Activated naive CD8-positive, alpha-beta T cell treated with anti-CD3 and anti-CD28 coated beads for 36 hours (primary cell): ENCODE measurements at regions not wholly inside any gene's neighbourhood (a gene's known extent, or its start where the extent isn't known, plus 50 kb on each side); places are given as distances from the start of the nearest gene placed in this dataset.

Experiments
- DNase-seq: peaks from one replicate; pipeline ENCODE4 v3.0.0; 2021
- H3K27ac Mint-ChIP-seq: one replicate; pipeline ENCODE4 v1.8.0; 2022; ENCODE audit warnings: mild to moderate bottlenecking, moderate library complexity, mixed read lengths
- H3K27me3 Mint-ChIP-seq: one replicate; pipeline ENCODE4 v1.8.0; 2022; ENCODE audit warnings: mild to moderate bottlenecking, mixed read lengths
- H3K36me3 Mint-ChIP-seq: one replicate; pipeline ENCODE4 v1.8.0; 2021; ENCODE audit warnings: mild to moderate bottlenecking, mixed read lengths
- H3K4me1 Mint-ChIP-seq: one replicate; pipeline ENCODE4 v1.8.0; 2021; ENCODE audit warnings: mixed read lengths
- H3K4me3 Mint-ChIP-seq: one replicate; pipeline ENCODE4 v1.8.0; 2022; ENCODE audit warnings: mild to moderate bottlenecking, moderate library complexity, mixed read lengths
- H3K9me3 Mint-ChIP-seq: one replicate; pipeline ENCODE4 v1.8.0; 2022; ENCODE audit warnings: mixed read lengths

GRCh38 chr14:76940021-76940760, 88.3 kb downstream of the IRF2BPL start:
- H3K36me3 Mint-ChIP-seq = no peaks in the 10 kb centered on the region
- H3K27ac Mint-ChIP-seq = no peak overlapping the region
- peaks cover 4% of the 10 kb centered on the region for H3K4me1 Mint-ChIP-seq
- no peak for DNase-seq
- H3K27me3 Mint-ChIP-seq = no peaks in the 10 kb centered on the region
- H3K9me3 Mint-ChIP-seq = no peaks in the 10 kb centered on the region
- H3K4me3 Mint-ChIP-seq = no peak overlapping the region

GRCh38 chr14:76939015-76939742, 89.3 kb downstream of the IRF2BPL start:
- Mint-ChIP-seq H3K36me3 (no peaks in the 10 kb centered on the region), H3K27ac (no peak overlapping the region), H3K4me3 (no peak overlapping the region), H3K27me3 (no peaks in the 10 kb centered on the region), H3K4me1 (peaks cover 4% of the 10 kb centered on the region), H3K9me3 (no peaks in the 10 kb centered on the region)
- no peak for DNase-seq

GRCh38 chr14:76938092-76938500, 90.4 kb downstream of the IRF2BPL start:
- no peak for DNase-seq
- no peak overlapping the region for H3K27ac Mint-ChIP-seq
- peaks cover 9% of the 10 kb centered on the region for H3K4me1 Mint-ChIP-seq
- H3K27me3 Mint-ChIP-seq = no peaks in the 10 kb centered on the region
- no peak overlapping the region for H3K4me3 Mint-ChIP-seq
- no peaks in the 10 kb centered on the region for H3K36me3 Mint-ChIP-seq
- no peaks in the 10 kb centered on the region for H3K9me3 Mint-ChIP-seq

- Mint-ChIP-seq H3K27me3 (no peaks in the 10 kb centered on the region), H3K27ac (no peak overlapping the region), H3K36me3 (no peaks in the 10 kb centered on the region), H3K9me3 (no peaks in the 10 kb centered on the region), H3K4me1 (peaks cover 6% of the 10 kb centered on the region), H3K4me3 (no peak overlapping the region)
- no peak for DNase-seq
Measured at GRCh38 chr14:76937181-76938091, 91.1 kb downstream of the IRF2BPL start.

- H3K4me1 Mint-ChIP-seq = peaks cover 5% of the 10 kb centered on the region
- no peaks in the 10 kb centered on the region for H3K9me3 Mint-ChIP-seq
- no peak overlapping the region for H3K4me3 Mint-ChIP-seq
- H3K27me3 Mint-ChIP-seq = no peaks in the 10 kb centered on the region
- no peaks in the 10 kb centered on the region for H3K36me3 Mint-ChIP-seq
- no peak for DNase-seq
- peak overlapping the region; percentile 43 for H3K27ac Mint-ChIP-seq
Measured at GRCh38 chr14:76936483-76936882, 92.0 kb downstream of the IRF2BPL start.

- Mint-ChIP-seq H3K27me3 (no peaks in the 10 kb centered on the region), H3K9me3 (no peaks in the 10 kb centered on the region), H3K27ac (no peak overlapping the region), H3K4me1 (peaks cover 22% of the 10 kb centered on the region), H3K4me3 (no peak overlapping the region), H3K36me3 (no peaks in the 10 kb centered on the region)
- DNase-seq = no peak
Measured at GRCh38 chr14:76933515-76933914, 95.0 kb downstream of the IRF2BPL start.

- Mint-ChIP-seq H3K9me3 (no peaks in the 10 kb centered on the region), H3K4me1 (peaks cover 30% of the 10 kb centered on the region), H3K4me3 (no peak overlapping the region), H3K36me3 (no peaks in the 10 kb centered on the region), H3K27me3 (no peaks in the 10 kb centered on the region), H3K27ac (no peak overlapping the region)
- no peak for DNase-seq
Measured at GRCh38 chr14:76931631-76932402, 96.7 kb downstream of the IRF2BPL start.

GRCh38 chr14:76930549-76930948, 98.0 kb downstream of the IRF2BPL start:
- H3K36me3 Mint-ChIP-seq = no peaks in the 10 kb centered on the region
- H3K4me3 Mint-ChIP-seq = no peak overlapping the region
- peaks cover 41% of the 10 kb centered on the region for H3K4me1 Mint-ChIP-seq
- no peaks in the 10 kb centered on the region for H3K9me3 Mint-ChIP-seq
- H3K27me3 Mint-ChIP-seq = no peaks in the 10 kb centered on the region
- H3K27ac Mint-ChIP-seq = no peak overlapping the region
- DNase-seq = no peak

GRCh38 chr14:76929927-76930326, 98.6 kb downstream of the IRF2BPL start:
- H3K27ac Mint-ChIP-seq = peak overlapping the region; percentile 32
- H3K36me3 Mint-ChIP-seq = no peaks in the 10 kb centered on the region
- H3K9me3 Mint-ChIP-seq = no peaks in the 10 kb centered on the region
- peak overlapping the region; percentile 45 for H3K4me3 Mint-ChIP-seq
- peaks cover 45% of the 10 kb centered on the region for H3K4me1 Mint-ChIP-seq
- no peaks in the 10 kb centered on the region for H3K27me3 Mint-ChIP-seq
- peak; percentile 41 for DNase-seq

- Mint-ChIP-seq H3K4me3 (no peak overlapping the region), H3K36me3 (no peaks in the 10 kb centered on the region), H3K27ac (no peak overlapping the region), H3K27me3 (no peaks in the 10 kb centered on the region), H3K9me3 (no peaks in the 10 kb centered on the region), H3K4me1 (peaks cover 46% of the 10 kb centered on the region)
- DNase-seq = no peak
Measured at GRCh38 chr14:76927971-76928700, 100.4 kb downstream of the IRF2BPL start.

GRCh38 chr14:76926521-76927251, 100.5 kb downstream of the LRRC74A start:
- peak; percentile 61 for DNase-seq
- H3K4me1 Mint-ChIP-seq = peaks cover 55% of the 10 kb centered on the region
- H3K27me3 Mint-ChIP-seq = no peaks in the 10 kb centered on the region
- H3K9me3 Mint-ChIP-seq = no peaks in the 10 kb centered on the region
- H3K27ac Mint-ChIP-seq = no peak overlapping the region
- H3K36me3 Mint-ChIP-seq = no peaks in the 10 kb centered on the region
- peak overlapping the region; percentile 54 for H3K4me3 Mint-ChIP-seq

GRCh38 chr14:76925097-76925441, 98.9 kb downstream of the LRRC74A start:
- Mint-ChIP-seq H3K27ac (no peak overlapping the region), H3K36me3 (no peaks in the 10 kb centered on the region), H3K27me3 (no peaks in the 10 kb centered on the region), H3K9me3 (no peaks in the 10 kb centered on the region), H3K4me3 (no peak overlapping the region), H3K4me1 (peaks cover 57% of the 10 kb centered on the region)
- no peak for DNase-seq

- H3K9me3 Mint-ChIP-seq = no peaks in the 10 kb centered on the region
- no peaks in the 10 kb centered on the region for H3K27me3 Mint-ChIP-seq
- no peaks in the 10 kb centered on the region for H3K36me3 Mint-ChIP-seq
- peak; percentile 37 for DNase-seq
- no peak overlapping the region for H3K4me3 Mint-ChIP-seq
- H3K27ac Mint-ChIP-seq = no peak overlapping the region
- H3K4me1 Mint-ChIP-seq = peaks cover 56% of the 10 kb centered on the region
Measured at GRCh38 chr14:76924371-76925096, 98.3 kb downstream of the LRRC74A start.
